Activated CD4-positive, alpha-beta T cell treated with anti-CD3 and anti-CD28 coated beads, Interleukin-2, amount 10 ng/mL, durations not matched to agents 7 days and 5 days (primary cell): ENCODE measurements at regions not wholly inside any gene's neighbourhood (a gene's known extent, or its start where the extent isn't known, plus 50 kb on each side); places are given as distances from the start of the nearest gene placed in this dataset.

Source experiments
- CTCF ChIA-PET: fragments of 350-600 bp; sonication (Branson Sonifier 250); formaldehyde crosslinking; loops from one replicate; lab custom pipeline; 2021; ENCODE audit warnings: antibody characterized with exemption; lab: Charles Lee
- POLR2A ChIA-PET: fragments of 350-600 bp; sonication (Branson Sonifier 250); formaldehyde crosslinking; loops from one replicate; lab custom pipeline; 2021; ENCODE audit warnings: antibody characterized with exemption; lab: Charles Lee
- DNase-seq: peaks from one replicate; pipeline ENCODE4 v3.0.0-alpha.2; 2020
- H3K27ac Mint-ChIP-seq: one replicate; pipeline ENCODE4 v1.8.0; 2021; ENCODE audit warnings: mild to moderate bottlenecking, moderate library complexity, mixed read lengths
- H3K27me3 Mint-ChIP-seq: one replicate; pipeline ENCODE4 v1.8.0; 2021; ENCODE audit warnings: mixed read lengths
- H3K36me3 Mint-ChIP-seq: one replicate; pipeline ENCODE4 v1.8.0; 2021; ENCODE audit warnings: low read depth, mixed read lengths
- H3K4me1 Mint-ChIP-seq: one replicate; pipeline ENCODE4 v1.8.0; 2021; ENCODE audit warnings: mixed read lengths
- H3K4me3 Mint-ChIP-seq: one replicate; pipeline ENCODE4 v1.8.0; 2021; ENCODE audit warnings: mild to moderate bottlenecking, moderate library complexity, mixed read lengths
- H3K9me3 Mint-ChIP-seq: one replicate; pipeline ENCODE4 v1.8.0; 2021; ENCODE audit warnings: mixed read lengths

GRCh38 chr7:83882551-83882950 lies 233.6 kb upstream of the SEMA3E start:
- Mint-ChIP-seq H3K4me3 (no peak overlapping the region), H3K36me3 (no peaks in the 10 kb centered on the region), H3K4me1 (no peaks in the 10 kb centered on the region), H3K27ac (no peak overlapping the region), H3K27me3 (no peaks in the 10 kb centered on the region), H3K9me3 (peaks cover 3% of the 10 kb centered on the region)
- ChIA-PET POLR2A (no interaction called here), CTCF (no interaction called here)
- DNase-seq, result no peak

- POLR2A ChIA-PET, result no interaction called here
- Mint-ChIP-seq H3K36me3 (no peaks in the 10 kb centered on the region), H3K27ac (no peak overlapping the region), H3K27me3 (no peaks in the 10 kb centered on the region), H3K4me3 (no peak overlapping the region), H3K9me3 (peaks cover 3% of the 10 kb centered on the region), H3K4me1 (no peaks in the 10 kb centered on the region)
- CTCF ChIA-PET, result no interaction called here
- DNase-seq, result no peak
These were observed 230.1 kb upstream of the SEMA3E start for GRCh38 chr7:83879063-83879462.

GRCh38 chr7:83878614-83879013 lies 229.7 kb upstream of the SEMA3E start:
- ChIA-PET CTCF (no interaction called here), POLR2A (no interaction called here)
- Mint-ChIP-seq H3K9me3 (peaks cover 3% of the 10 kb centered on the region), H3K27me3 (no peaks in the 10 kb centered on the region), H3K27ac (no peak overlapping the region), H3K4me1 (no peaks in the 10 kb centered on the region), H3K36me3 (no peaks in the 10 kb centered on the region), H3K4me3 (no peak overlapping the region)
- no peak for DNase-seq

- CTCF ChIA-PET, result no interaction called here
- Mint-ChIP-seq H3K9me3 (peaks cover 3% of the 10 kb centered on the region), H3K27me3 (no peaks in the 10 kb centered on the region), H3K36me3 (no peaks in the 10 kb centered on the region), H3K27ac (no peak overlapping the region), H3K4me1 (no peaks in the 10 kb centered on the region), H3K4me3 (no peak overlapping the region)
- POLR2A ChIA-PET, result no interaction called here
- no peak for DNase-seq
These were observed 227.7 kb upstream of the SEMA3E start for GRCh38 chr7:83876593-83876992.

- Mint-ChIP-seq H3K27ac (no peak overlapping the region), H3K27me3 (no peaks in the 10 kb centered on the region), H3K4me1 (no peaks in the 10 kb centered on the region), H3K36me3 (no peaks in the 10 kb centered on the region), H3K9me3 (no peaks in the 10 kb centered on the region), H3K4me3 (no peak overlapping the region)
- no peak for DNase-seq
- CTCF ChIA-PET, result no interaction called here
- POLR2A ChIA-PET, result no interaction called here
These were observed 224.5 kb upstream of the SEMA3E start for GRCh38 chr7:83873459-83873858.

GRCh38 chr7:83872501-83872900 lies 223.6 kb upstream of the SEMA3E start:
- ChIA-PET POLR2A (no interaction called here), CTCF (no interaction called here)
- Mint-ChIP-seq H3K4me3 (no peak overlapping the region), H3K9me3 (no peaks in the 10 kb centered on the region), H3K36me3 (no peaks in the 10 kb centered on the region), H3K4me1 (no peaks in the 10 kb centered on the region), H3K27me3 (no peaks in the 10 kb centered on the region), H3K27ac (no peak overlapping the region)
- DNase-seq, result no peak

- ChIA-PET CTCF (no interaction called here), POLR2A (no interaction called here)
- Mint-ChIP-seq H3K27ac (no peak overlapping the region), H3K4me3 (no peak overlapping the region), H3K36me3 (no peaks in the 10 kb centered on the region), H3K9me3 (no peaks in the 10 kb centered on the region), H3K4me1 (no peaks in the 10 kb centered on the region), H3K27me3 (no peaks in the 10 kb centered on the region)
- DNase-seq, result no peak
These were observed 221.6 kb upstream of the SEMA3E start for GRCh38 chr7:83870515-83870914.

- no peak overlapping the region for H3K4me3 Mint-ChIP-seq
- no peaks in the 10 kb centered on the region for H3K27me3 Mint-ChIP-seq
- no peak overlapping the region for H3K27ac Mint-ChIP-seq
- no peak for DNase-seq
- no peaks in the 10 kb centered on the region for H3K4me1 Mint-ChIP-seq
- ChIA-PET CTCF (no interaction called here), POLR2A (no interaction called here)
- H3K36me3 Mint-ChIP-seq, result no peaks in the 10 kb centered on the region
- no peaks in the 10 kb centered on the region for H3K9me3 Mint-ChIP-seq
These were observed 217.6 kb upstream of the SEMA3E start for GRCh38 chr7:83866582-83866981.

GRCh38 chr7:83864551-83864950 lies 215.6 kb upstream of the SEMA3E start:
- Mint-ChIP-seq H3K27me3 (no peaks in the 10 kb centered on the region), H3K4me3 (no peak overlapping the region), H3K9me3 (no peaks in the 10 kb centered on the region), H3K4me1 (no peaks in the 10 kb centered on the region), H3K27ac (no peak overlapping the region), H3K36me3 (no peaks in the 10 kb centered on the region)
- DNase-seq, result no peak
- POLR2A ChIA-PET, result no interaction called here
- CTCF ChIA-PET, result no interaction called here

GRCh38 chr7:83863906-83864305 lies 215.0 kb upstream of the SEMA3E start:
- no peak for DNase-seq
- Mint-ChIP-seq H3K4me1 (no peaks in the 10 kb centered on the region), H3K9me3 (no peaks in the 10 kb centered on the region), H3K4me3 (no peak overlapping the region), H3K27me3 (no peaks in the 10 kb centered on the region), H3K27ac (no peak overlapping the region), H3K36me3 (no peaks in the 10 kb centered on the region)
- POLR2A ChIA-PET, result no interaction called here
- CTCF ChIA-PET, result no interaction called here

GRCh38 chr7:83861876-83862275 lies 212.9 kb upstream of the SEMA3E start:
- ChIA-PET CTCF (no interaction called here), POLR2A (no interaction called here)
- Mint-ChIP-seq H3K4me3 (no peak overlapping the region), H3K36me3 (no peaks in the 10 kb centered on the region), H3K27ac (no peak overlapping the region), H3K9me3 (no peaks in the 10 kb centered on the region), H3K27me3 (no peaks in the 10 kb centered on the region), H3K4me1 (no peaks in the 10 kb centered on the region)
- no peak for DNase-seq

GRCh38 chr7:83859827-83860226 lies 210.9 kb upstream of the SEMA3E start:
- ChIA-PET CTCF (no interaction called here), POLR2A (interaction anchor here (0.6 kb wide), 1 partner anchor 1190 kb away, joined by 4 read pairs; no protein-coding TSS in a partner anchor)
- no peak for DNase-seq
- Mint-ChIP-seq H3K9me3 (no peaks in the 10 kb centered on the region), H3K27ac (no peak overlapping the region), H3K36me3 (no peaks in the 10 kb centered on the region), H3K27me3 (no peaks in the 10 kb centered on the region), H3K4me1 (no peaks in the 10 kb centered on the region), H3K4me3 (no peak overlapping the region)

GRCh38 chr7:83857691-83858090 lies 208.8 kb upstream of the SEMA3E start:
- Mint-ChIP-seq H3K4me3 (no peak overlapping the region), H3K9me3 (no peaks in the 10 kb centered on the region), H3K27me3 (no peaks in the 10 kb centered on the region), H3K36me3 (no peaks in the 10 kb centered on the region), H3K4me1 (no peaks in the 10 kb centered on the region), H3K27ac (no peak overlapping the region)
- POLR2A ChIA-PET, result no interaction called here
- CTCF ChIA-PET, result no interaction called here
- DNase-seq, result no peak

GRCh38 chr7:83856094-83856493 lies 207.2 kb upstream of the SEMA3E start:
- POLR2A ChIA-PET, result no interaction called here
- CTCF ChIA-PET, result no interaction called here
- no peak overlapping the region for H3K4me3 Mint-ChIP-seq
- no peaks in the 10 kb centered on the region for H3K9me3 Mint-ChIP-seq
- no peaks in the 10 kb centered on the region for H3K27me3 Mint-ChIP-seq
- no peak for DNase-seq
- H3K27ac Mint-ChIP-seq, result no peak overlapping the region
- H3K36me3 Mint-ChIP-seq, result no peaks in the 10 kb centered on the region
- no peaks in the 10 kb centered on the region for H3K4me1 Mint-ChIP-seq
